IMR-90 (cell line): ENCODE measurements at regions not wholly inside any gene's neighbourhood (a gene's known extent, or its start where the extent isn't known, plus 50 kb on each side); places are given as distances from the start of the nearest gene placed in this dataset.

Source experiments
- ATAC-seq: fragments of 200-7000 bp; cut with Tn5 transposase; 2 replicates; pipeline ENCODE4 v1.9.1; 2020; ENCODE audit warnings: low read depth, mild to moderate bottlenecking, moderate library complexity
- BruUV-seq: library from RNA; stranded (reverse); fragments of 400-500 nt; replicated peaks from 2 replicates; lab custom pipeline; 2021; lab: Mats Ljungman, UMichigan
- CTCF ChIA-PET: fragments of 300-600 bp; formaldehyde crosslinking; extraction: SDS; loops from one replicate; lab custom pipeline; 2021; ENCODE audit warnings: antibody characterized with exemption; lab: Yijun Ruan, JAX
- POLR2A ChIA-PET: fragments of 300-600 bp; sonication (Branson Sonifier 250); formaldehyde crosslinking; loops from one replicate; lab custom pipeline; 2022; ENCODE audit warnings: antibody characterized with exemption; ENCODE audit not compliant: unreplicated experiment; lab: Charles Lee
- DNase-seq: peaks from one replicate; pipeline ENCODE4 v3.0.0; 2013
- H2AFZ ChIP-seq: replicated peaks from 2 replicates; pipeline ENCODE3; 2013; ENCODE audit warnings: low read length, mild to moderate bottlenecking; ENCODE audit not compliant: poor library complexity
- H2AK5ac ChIP-seq: 2 replicates; pipeline ENCODE4 v1.6.1; 2013; ENCODE audit warnings: low read depth, low read length, inconsistent platforms
- H2AK9ac ChIP-seq: replicated peaks from 2 replicates; pipeline ENCODE3; 2013; ENCODE audit warnings: mild to moderate bottlenecking, low read depth, low read length, moderate library complexity; ENCODE audit not compliant: poor library complexity
- H2BK120ac ChIP-seq: 2 replicates; pipeline ENCODE4 v1.6.1; 2013; ENCODE audit warnings: low read depth, low read length, inconsistent platforms
- H2BK15ac ChIP-seq: 3 replicates; pipeline ENCODE4 v1.6.1; 2013; ENCODE audit warnings: low read depth, low read length, inconsistent platforms
- H2BK20ac ChIP-seq: 2 replicates; pipeline ENCODE4 v1.6.1; 2013; ENCODE audit warnings: low read depth, mild to moderate bottlenecking, inconsistent platforms, low read length, moderate library complexity
- H2BK5ac ChIP-seq: 2 replicates; pipeline ENCODE4 v1.6.1; 2013; ENCODE audit warnings: mild to moderate bottlenecking, low read depth, low read length, inconsistent platforms; ENCODE audit not compliant: poor library complexity, severe bottlenecking
- H3K14ac ChIP-seq: replicated peaks from 2 replicates; pipeline ENCODE4 v1.6.1; 2013; ENCODE audit warnings: low read depth, low read length, inconsistent platforms
- H3K18ac ChIP-seq: 2 replicates; pipeline ENCODE4 v1.6.1; 2013; ENCODE audit warnings: low read depth, low read length, control low read depth
- H3K23ac ChIP-seq: 2 replicates; pipeline ENCODE4 v1.6.1; 2013; ENCODE audit warnings: low read depth, low read length, inconsistent platforms
- H3K27ac ChIP-seq: 2 replicates; pipeline ENCODE4 v1.5.1; 2013; ENCODE audit warnings: mild to moderate bottlenecking, control low read depth, low read length; ENCODE audit not compliant: insufficient read depth
- H3K27me3 ChIP-seq: 2 replicates; pipeline ENCODE4 v1.6.1; 2013; ENCODE audit warnings: low read length; ENCODE audit not compliant: control insufficient read depth, insufficient read depth
- H3K36me3 ChIP-seq: 2 replicates; pipeline ENCODE4 v1.6.1; 2013; ENCODE audit warnings: low read length, mixed read lengths; ENCODE audit not compliant: control insufficient read depth, insufficient read depth
- H3K4ac ChIP-seq: 2 replicates; pipeline ENCODE4 v1.6.1; 2013; ENCODE audit warnings: low read depth, low read length, inconsistent platforms
- H3K4me1 ChIP-seq: 2 replicates; pipeline ENCODE4 v1.6.1; 2013; ENCODE audit warnings: low read length, mixed read lengths; ENCODE audit not compliant: control insufficient read depth, insufficient read depth
- H3K4me2 ChIP-seq: 2 replicates; pipeline ENCODE4 v1.6.1; 2013; ENCODE audit warnings: low read depth, mild to moderate bottlenecking, control low read depth, low read length, moderate library complexity
- H3K4me3 ChIP-seq: 2 replicates; pipeline ENCODE4 v1.5.1; 2013; ENCODE audit warnings: low read depth, mild to moderate bottlenecking, control low read depth, low read length, moderate library complexity; ENCODE audit not compliant: insufficient read depth
- H3K56ac ChIP-seq: 2 replicates; pipeline ENCODE4 v1.6.1; 2013; ENCODE audit warnings: low read length, inconsistent platforms; ENCODE audit not compliant: insufficient read depth; ENCODE audit errors: extremely low read depth
- H3K79me1 ChIP-seq, 2 experiments: 2 replicates each; pipeline ENCODE4 v1.6.1; 2013; ENCODE audit warnings: low read length in 2 of 2, inconsistent platforms in 1 of 2, low read depth in 1 of 2
- H3K9ac ChIP-seq: 2 replicates; pipeline ENCODE4 v1.6.1; 2013; ENCODE audit warnings: low read depth, low read length, control low read depth
- H3K9me1 ChIP-seq: 2 replicates; pipeline ENCODE4 v1.6.1; 2013; ENCODE audit warnings: low read length, inconsistent platforms; ENCODE audit not compliant: insufficient read depth
- H3K9me3 ChIP-seq: 2 replicates; pipeline ENCODE4 v1.6.1; 2013; ENCODE audit warnings: low read length; ENCODE audit not compliant: control insufficient read depth, insufficient read depth
- H4K20me1 ChIP-seq: 2 replicates; pipeline ENCODE4 v1.6.1; 2013; ENCODE audit warnings: low read length, inconsistent platforms; ENCODE audit not compliant: insufficient read depth
- H4K5ac ChIP-seq: 2 replicates; pipeline ENCODE4 v1.6.1; 2013; ENCODE audit warnings: mild to moderate bottlenecking, low read depth, low read length, control low read depth
- H4K8ac ChIP-seq, 2 experiments: 2 replicates each; pipeline ENCODE4 v1.6.1; 2013; ENCODE audit warnings: low read depth in 2 of 2, low read length in 2 of 2, control low read depth in 1 of 2, inconsistent platforms in 1 of 2
- H4K91ac ChIP-seq: 2 replicates; pipeline ENCODE4 v1.6.1; 2013; ENCODE audit warnings: low read depth, low read length, inconsistent platforms; ENCODE audit not compliant: insufficient read depth
- CEBPB ChIP-seq: IDR thresholded peaks from 2 replicates; pipeline ENCODE4 v1.6.1; 2012; ENCODE audit warnings: low read depth, low read length, improper control_type of control experiment
- MAZ ChIP-seq: IDR thresholded peaks from 2 replicates; pipeline ENCODE4 v1.6.1; 2012; ENCODE audit warnings: low read depth, mild to moderate bottlenecking, low read length, improper control_type of control experiment, moderate library complexity, borderline replicate concordance
- WGBS, 2 experiments: methylation state at CpG; one replicate each; pipeline versions ENCODE4 v1.1.5 to v1.1.7; 2013; ENCODE audit warnings: missing lambda C conversion rate in 2 of 2; ENCODE audit not compliant: insufficient read length in 1 of 2; ENCODE audit errors: extremely low coverage in 2 of 2; 5-methylcytosine and 5-hydroxymethylcytosine counted together
- dilution Hi-C: fragments of 300-500 bp; cut with HindIII; formaldehyde crosslinking; loops from one replicate; pipeline ENCODE4 v1.14.3; 2018; ENCODE audit warnings: low sequenced_read_pairs; ENCODE audit not compliant: unreplicated experiment
- in situ Hi-C: fragments of 300-500 bp; cut with MboI; formaldehyde crosslinking; loops from 3 replicates; pipeline ENCODE4 v1.14.3; 2019; ENCODE audit warnings: low sequenced_read_pairs, inconsistent platforms, mixed read lengths
- intact Hi-C: fragments of 100-400 bp; cut with micrococcal nuclease; formaldehyde crosslinking; loops from 2 replicates; pipeline ENCODE4 v1.10.0; 2022

DNA sequence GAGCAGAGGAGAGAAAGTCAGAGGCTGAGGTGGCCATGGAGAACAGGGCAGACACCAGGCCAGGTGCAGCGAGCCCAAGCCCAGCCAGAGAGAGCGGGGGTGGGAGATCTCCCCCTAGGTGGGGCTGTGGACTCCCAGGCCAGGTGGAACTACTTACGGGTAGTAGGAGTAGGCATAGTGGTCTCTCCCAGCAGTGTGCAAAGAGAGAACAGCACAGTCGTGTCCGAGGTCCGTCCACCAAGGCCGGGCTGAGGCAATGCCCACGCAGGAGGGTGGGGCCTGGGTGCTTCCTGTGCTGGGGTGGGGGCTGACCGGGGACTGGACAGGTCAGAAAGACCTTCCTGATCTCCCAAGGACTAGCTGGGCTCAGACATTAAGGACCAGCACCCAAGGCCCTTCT is 263.7 kb downstream of the PTPRU start:
- Histone ChIP-seq H3K9ac (no peak overlapping the region), H2BK120ac (no peak overlapping the region), H2AFZ (no peak overlapping the region), H3K14ac (no peak overlapping the region), H3K9me1 (no peaks in the 10 kb centered on the region), H4K8ac (no peak overlapping the region), H3K23ac (no peak overlapping the region), H3K4ac (no peak overlapping the region), H3K79me1 (no peaks in the 10 kb centered on the region), H2AK5ac (no peak overlapping the region), H2BK20ac (no peak overlapping the region), H3K56ac (no peak overlapping the region), H3K18ac (no peak overlapping the region), H3K4me3 (no peak overlapping the region), H2BK15ac (no peak overlapping the region), H3K4me2 (no peak overlapping the region), H3K9me3 (no peaks in the 10 kb centered on the region), H4K20me1 (no peaks in the 10 kb centered on the region), H2BK5ac (no peak overlapping the region), H3K27me3 (peaks cover 5% of the 10 kb centered on the region; the same call in 1 of the 2 replicates), H4K5ac (no peak overlapping the region), H3K4me1 (no peaks in the 10 kb centered on the region), H3K36me3 (no peaks in the 10 kb centered on the region), H2AK9ac (no peak overlapping the region), H4K91ac (no peak overlapping the region), H3K27ac (no peak overlapping the region)
- ATAC-seq (no peak), DNase-seq (no peak)
- dilution Hi-C loops (no loop called here), intact Hi-C loops (no loop called here), in situ Hi-C loops (loop anchor here (25.0 kb wide), 1 partner anchor 612 kb away; no protein-coding TSS in a partner anchor)
- ChIA-PET POLR2A (no interaction called here), CTCF (no interaction called here)
- WGBS, 2 experiments, result 80% methylated on average over 3 of the region's 9 CpGs; no CpG with 5 or more reads in 1 of the 2 experiments
- TF ChIP-seq CEBPB, result no peak
- no peak for TF ChIP-seq MAZ
- BruUV-seq, result no TSS peak
